ENCODE measurements at regions not wholly inside any gene's neighbourhood (a gene's known extent, or its start where the extent isn't known, plus 50 kb on each side); places are given as distances from the start of the nearest gene placed in this dataset.
"Not testable (repeated sequence)": the region's sequence is repeated elsewhere in the genome, so short reads cannot be mapped to it uniquely, and the experiment has no call there.

DNA sequence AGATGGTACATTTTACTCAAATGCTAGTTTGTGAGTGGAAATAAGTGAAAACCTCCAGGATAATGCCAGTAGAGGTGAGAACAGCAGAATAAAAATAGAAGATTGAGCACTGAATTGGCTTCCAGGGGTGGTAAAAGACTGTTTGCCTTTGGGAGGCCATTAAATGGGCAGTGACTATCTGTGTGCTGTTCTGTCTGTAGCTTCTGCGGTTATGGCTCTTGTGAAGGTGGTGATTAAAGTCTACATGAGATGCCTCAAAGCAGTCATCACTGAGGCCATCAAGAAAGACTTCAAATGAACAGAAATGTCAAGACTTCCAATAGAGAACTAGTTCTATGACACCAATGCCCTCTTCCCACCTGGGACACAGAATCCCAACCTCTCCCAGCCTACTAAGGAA lies 108.8 kb downstream of the EFHB start:
- no peak for DNase-seq

DNA sequence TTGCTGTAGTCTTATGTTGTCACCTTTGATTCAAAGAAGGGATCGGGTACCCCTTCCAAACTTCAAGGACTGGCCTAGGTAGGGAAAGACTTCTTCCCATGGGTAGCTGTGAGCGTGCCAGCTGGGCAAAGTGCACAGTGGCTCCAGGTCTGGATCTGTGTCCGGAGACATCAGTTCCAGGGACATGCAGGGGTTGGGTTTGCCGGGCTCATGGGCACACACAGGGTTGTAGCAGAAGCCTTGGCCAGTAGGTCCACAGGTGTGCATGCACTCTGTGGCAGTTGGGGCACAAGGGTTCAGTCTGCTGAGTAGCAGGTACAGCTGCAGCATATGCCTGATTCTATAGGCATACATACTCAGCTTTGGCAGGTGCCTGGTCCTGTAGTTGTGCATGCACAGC lies 111.2 kb downstream of the EFHB start:
- no peak for DNase-seq

DNA sequence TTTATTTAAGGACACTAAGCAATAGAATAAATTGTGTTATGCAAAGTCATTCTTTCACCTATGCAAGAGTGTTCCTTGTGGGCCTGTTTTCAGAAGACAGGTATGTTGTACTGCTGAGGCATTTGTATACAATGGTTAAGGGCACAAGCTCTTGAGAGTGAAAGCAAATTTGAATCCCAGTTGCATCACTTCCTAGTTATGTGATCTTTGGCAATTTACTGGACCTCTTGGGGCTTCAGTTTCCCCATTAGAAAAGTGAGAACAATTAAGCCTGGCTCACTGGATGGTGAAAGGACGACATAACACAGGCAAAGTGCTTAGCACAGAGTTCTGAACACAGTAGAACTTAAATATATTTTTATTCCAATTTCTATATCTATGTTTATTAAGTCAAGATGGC lies 117.4 kb downstream of the EFHB start:
- peak; percentile 36 for DNase-seq

DNA sequence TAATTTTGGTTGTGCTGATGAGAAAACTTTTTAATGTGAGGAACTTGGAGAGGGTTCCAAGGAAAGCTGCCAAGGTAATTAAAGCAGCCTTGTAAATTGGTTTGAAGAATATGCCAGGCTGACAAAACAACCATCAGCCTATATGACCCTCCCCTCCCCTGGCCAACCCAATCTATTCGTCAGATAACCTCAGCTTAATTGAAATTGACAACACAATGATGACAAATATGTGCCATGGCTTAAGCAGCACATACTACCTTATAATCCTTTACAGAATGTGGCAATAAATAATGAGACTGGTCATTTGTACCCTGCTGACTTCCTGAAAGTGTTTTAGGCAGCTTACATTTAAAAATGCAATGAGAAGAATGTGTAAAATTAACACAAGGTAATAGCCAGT lies 118.2 kb downstream of the EFHB start:
- no peak for DNase-seq

DNA sequence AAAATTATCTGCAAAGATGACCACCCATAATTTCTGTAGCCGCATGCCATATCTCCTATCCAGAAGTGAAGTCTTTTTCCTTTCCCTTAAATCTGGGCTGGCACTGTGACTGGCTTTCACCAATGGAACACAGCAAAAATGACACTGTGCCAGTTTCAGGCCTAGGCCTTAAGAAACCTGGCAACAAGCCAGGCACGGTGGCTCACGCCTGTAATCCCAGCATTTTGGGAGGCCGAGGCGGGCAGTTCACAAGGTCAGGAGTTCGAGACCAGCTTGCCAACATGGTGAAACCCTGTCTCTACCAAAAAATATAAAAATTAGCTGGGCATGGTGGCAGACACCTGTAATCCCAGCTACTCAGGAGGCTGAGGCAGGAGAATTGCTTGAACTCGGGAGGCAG lies 120.3 kb downstream of the EFHB start:
- DNase-seq, result not testable (repeated sequence)

DNA sequence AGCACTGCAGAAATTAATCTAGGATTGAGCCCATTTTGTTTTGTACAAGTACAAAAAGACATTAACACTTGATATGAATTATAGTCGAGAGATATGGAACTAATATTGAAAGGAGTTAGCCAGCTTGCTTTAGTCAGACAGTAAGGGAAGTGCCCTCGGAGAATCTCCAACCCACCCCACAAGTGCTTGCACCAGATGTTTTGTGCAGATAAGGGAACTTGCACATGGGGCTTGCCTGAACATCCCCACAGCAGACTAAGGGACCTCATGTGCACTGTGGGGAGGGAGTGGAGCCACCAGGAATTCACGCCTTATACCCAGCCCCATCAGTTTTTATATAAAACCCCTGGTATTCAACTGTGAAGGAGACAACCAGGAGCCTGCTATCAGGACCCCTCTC lies 122.3 kb downstream of the EFHB start:
- peak; percentile 94 for DNase-seq

DNA sequence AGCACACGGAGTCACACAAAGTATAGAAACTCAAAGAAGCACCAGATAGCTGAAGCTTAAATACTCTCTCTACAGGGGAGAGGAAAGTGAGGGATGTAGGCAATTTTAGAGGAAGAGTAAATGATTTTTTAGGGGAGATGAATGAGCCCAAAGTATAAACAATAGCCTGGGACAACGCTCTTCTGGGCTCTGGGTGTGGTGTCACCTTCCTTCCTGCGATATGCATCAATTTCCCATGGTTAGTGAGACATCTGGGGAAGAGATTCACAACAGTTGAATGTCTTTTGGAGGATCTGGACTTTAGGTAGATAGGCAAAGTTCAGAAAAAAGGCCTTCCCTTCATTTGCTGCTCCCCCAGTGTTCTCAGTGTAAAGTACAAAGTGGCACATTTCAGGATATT lies 125.2 kb downstream of the EFHB start:
- DNase-seq, result no peak

DNA sequence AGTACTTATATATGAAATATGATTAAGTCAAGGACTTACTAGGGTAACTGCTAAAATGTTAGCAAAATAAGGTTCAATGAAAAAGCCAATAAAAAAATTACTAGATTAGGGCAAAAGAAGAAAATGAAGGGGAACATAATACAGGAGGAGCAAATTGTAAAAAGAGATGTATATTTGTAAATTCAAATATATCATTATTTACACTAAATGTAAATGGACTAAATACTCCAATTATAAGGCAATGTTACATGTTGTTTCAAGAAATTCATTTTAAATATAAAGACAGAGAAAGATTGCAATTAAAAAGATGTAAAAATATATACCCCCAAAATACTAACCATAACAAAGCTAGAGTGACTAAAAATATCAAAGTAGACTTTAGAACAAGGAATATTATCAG lies 134.1 kb downstream of the EFHB start:
- no peak for DNase-seq

DNA sequence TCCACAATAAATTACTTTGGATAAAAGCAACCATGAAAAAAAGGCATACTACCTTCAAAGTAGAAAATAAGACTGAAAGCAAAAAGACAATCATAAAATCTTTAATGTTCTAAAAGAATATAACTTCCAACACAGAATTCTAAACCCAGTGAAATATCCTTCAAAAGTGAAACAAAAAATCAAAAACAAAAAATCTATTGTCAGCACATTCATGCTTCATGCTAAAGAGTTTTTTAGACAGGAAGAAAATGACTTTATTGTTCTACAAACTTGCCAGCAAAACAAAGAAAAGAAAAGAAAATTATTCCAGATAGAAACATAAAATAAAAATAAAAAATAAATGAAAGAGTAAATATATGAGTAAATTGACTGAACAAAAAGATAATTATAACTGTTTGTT lies 134.9 kb downstream of the EFHB start:
- DNase-seq, result no peak

DNA sequence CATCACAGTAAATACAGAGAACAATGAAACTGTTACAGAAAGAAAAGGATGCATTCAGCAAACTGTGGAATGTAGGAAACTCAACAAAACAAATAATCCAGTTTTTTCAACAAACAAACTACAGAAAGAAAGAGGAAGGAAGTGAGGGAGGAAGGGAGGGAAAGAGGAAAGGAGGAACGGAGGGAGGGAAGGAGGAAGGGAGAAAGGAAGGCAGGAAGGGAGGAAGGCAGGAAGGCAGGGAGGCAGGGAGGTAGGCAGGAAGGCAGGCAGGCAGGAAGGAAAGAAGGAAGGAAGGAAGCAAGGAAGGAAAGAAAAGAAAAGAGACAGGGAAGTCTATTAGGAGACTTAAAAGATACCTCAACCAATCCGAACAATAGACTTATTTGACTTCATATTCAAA lies 135.7 kb downstream of the EFHB start:
- no peak for DNase-seq

DNA sequence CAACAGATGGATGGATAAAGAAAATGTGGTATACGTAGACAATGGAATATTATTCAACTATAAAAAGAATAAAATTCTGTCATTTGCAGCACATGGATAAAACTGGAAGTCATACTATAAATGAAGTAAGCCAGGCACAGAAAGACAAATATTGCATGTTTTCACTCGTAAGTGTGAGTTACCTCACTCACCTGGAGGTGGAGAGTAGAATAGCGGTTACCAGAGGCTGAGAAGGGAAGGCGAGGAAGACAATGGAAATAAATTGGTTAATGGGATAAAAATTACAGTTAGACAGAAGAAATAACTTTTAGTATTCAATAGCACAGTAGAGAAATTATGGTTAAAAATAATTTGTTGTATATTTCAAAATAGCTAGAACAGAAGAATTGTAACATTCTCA lies 141.6 kb downstream of the EFHB start:
- no peak for DNase-seq

DNA sequence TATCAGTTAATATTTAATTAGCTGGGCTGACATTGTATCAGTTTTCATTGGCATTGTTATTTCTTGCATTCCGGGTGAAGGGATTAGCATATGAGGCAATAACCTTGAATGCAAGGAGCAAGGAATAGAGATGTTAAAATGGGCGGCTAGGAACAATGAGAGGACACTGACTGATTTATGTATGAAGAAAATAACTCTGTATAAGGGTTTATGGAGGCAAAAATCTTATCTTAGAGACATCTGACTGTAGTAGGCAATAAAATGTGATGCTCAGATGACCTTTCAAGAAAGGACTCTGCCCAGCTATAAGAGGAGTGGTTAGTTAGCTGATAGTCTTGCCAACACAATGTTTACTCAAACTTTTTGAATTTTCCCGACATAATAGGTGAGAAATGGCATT lies 158.3 kb downstream of the EFHB start:
- DNase-seq, result no peak

DNA sequence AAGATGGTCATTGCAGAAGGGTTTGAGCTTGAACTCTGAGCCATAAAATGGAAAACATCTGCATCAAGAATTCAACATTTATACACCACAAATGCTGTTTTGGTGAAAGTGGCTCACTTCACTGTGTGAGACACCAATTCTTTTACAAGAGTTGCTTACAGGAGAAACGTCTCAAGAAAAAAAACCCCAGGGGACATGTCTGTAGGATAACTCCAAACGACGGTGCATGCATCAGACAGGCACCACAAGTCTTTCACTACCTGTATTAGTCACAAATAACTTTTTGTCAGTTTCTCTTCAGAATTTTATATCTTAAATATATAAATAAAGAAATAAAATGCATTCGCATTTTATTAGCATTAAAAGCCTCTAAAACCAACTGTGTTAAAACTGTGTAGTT lies 164.3 kb downstream of the EFHB start:
- no peak for DNase-seq

DNA sequence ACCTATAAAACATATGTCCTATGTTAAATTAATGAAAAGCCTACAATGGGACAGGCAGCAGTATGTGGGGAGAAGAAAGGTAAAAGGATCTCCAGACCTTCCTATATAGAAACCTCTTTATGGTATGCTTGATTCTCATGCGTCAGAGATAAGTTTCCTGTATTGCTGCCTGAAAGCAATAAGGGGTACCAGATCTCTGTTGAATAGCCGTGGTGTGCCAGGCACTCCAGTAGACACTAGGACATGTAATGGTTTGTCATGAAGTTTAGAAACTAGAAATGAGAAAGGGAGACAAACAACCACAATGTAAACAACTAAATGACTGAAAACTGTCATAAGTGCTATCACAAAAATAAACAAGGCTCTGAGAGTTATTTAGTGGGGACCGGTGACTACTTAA lies 168.1 kb downstream of the EFHB start:
- no peak for DNase-seq

DNA sequence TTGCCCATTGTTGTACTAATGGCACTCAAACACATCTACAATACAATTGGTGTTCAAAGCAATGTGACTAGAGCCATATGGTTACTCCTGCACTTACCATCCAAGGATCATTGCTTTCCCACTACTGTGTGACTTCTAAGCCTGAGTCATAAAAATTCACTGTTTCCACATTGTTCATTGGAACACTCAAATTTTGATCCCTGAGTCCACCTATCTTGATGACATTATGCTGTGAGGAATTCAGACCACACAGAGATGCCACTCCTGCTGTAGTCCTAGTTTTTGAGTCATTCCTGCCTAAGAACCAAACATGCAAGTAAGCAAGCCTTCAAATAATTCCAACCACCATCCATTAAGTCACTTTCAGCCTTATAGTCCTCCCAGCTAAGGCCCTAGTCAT lies 176.2 kb downstream of the EFHB start:
- no peak for DNase-seq

DNA sequence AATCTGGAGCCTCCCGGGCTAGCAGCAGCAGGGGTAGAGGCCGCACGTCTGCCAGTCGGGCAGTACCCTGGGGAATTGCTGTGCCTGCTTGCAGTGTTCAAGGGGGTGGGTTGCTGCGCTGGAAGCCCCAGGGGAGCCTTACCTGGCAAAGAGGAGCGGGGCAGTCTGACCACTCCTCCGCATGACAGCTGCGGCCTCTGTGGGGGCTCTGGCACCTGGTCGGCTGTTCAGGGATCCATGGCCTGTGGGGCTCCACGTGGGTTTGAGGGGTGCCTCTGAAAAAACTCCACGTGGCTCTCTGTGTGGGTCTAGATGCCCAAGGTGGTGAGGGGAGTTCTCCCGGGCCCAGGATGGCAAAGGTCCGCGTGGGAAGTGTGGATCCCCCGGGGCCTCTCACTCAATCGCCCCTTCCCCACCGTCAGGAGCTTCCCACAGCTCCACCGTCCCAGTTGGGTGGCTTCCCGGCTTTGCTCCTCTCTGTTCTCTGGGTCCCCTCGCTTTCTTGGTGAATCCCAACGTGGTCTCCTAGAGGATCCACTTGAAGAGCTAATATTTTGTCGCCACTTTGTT lies 184.5 kb downstream of the EFHB start:
- DNase-seq, result no peak

DNA sequence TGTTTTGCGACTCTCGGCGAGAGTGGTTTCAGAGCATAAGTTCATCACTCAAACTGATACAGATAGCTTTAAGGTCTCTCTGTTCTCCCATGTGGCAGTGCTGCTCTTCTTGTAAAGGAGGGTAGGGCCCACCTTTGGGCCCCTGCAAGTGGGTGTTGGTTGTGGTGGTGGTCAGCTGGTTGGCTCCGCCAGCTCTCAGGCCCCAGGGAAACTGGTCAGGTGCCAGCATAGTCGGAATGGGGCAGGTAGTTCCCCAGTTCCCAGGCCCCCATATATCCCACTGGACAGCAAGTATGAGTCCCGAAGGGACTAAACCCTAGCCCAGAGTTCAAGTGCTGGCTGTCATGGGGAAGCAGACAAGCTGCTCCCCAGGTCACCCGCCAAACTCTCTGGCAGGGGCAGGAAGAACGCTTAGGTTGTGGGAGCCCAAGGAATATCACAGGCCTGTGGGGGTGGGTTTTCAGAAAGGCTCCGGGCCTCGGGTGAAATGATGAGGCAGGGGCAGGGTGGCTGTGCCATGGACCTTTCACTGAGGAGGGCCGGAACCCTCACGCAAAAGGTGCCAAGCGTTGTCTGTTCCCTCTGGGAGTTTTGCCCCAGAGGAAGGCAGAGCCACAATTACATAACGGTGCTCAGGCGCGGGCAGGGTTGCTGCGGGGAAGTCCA lies 185.1 kb downstream of the EFHB start:
- DNase-seq, result no peak

DNA sequence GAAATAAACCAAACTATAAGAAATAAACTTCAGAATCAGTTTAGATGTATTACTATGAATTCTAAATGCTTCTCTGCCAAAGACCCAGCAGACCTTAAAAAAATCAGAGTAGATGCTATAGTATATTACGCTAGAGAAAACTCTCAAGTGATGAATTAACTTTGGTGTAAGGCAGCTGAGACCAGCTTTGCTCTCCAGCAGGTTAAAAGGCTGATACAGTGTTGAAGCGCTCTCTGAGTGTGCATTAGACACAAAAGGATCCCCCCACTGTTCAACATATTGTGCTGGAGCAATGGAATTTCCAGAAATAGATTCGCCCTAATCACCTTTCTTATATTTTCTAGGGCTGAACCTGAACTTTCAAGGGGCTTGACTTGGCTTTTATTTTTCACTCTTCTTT lies 190.0 kb downstream of the EFHB start:
- no peak for DNase-seq

DNA sequence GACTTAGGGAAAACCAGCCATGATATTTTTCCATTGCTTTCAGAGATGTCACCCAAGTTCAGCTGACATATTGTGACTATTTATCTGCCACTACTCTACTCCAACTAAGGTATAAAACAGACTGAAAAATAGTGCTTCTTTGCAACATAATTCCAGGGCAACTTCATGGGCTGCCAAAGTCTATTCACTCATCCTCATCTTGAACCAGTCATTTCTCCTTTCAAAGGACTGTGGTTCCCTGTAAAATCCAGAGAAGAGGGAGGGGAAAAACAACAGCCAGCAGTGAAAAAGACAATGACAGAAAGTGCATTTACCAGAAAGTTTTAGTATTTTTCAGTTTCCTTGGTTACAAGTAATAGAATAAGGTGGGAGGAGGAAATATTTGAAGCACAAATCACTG lies 191.1 kb downstream of the EFHB start:
- no peak for DNase-seq

DNA sequence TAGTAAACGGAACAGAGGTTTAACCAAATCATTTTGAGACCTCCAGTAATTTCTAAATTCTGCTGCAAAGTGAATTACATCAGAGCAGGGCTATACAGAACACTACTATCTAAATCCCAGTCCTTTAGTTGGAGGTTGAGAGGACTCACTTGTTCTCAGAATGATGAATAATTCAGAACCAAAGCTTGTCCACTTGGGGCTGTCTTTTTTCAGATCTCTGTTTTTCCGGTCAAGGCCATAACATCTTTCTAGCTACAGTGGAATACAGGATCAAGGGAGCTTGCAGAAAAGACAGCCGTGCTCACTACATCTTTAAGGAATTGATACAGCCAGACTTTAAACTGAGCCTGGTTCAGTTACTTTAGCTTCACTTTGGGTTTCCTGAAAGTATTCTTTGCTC lies 194.5 kb downstream of the EFHB start:
- no peak for DNase-seq

DNA sequence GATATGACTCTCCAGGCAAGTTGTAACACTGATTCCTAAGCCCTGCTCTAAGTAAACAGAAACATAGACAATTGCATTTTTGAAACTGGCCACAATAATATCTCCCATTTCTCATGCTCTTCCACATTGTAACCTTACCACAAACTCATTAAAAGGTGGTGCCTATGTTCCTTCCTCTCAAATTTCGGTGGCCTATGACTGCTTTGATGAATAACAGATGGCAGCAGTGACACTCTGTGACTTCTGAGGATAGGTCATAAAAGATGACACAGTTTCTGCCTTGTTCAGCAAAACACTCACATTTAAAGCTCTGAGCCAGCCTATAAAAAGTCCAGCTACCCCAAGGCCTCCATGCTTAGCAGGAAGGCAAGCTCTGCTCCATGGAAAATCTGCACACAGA lies 195.2 kb downstream of the EFHB start:
- DNase-seq, result no peak

DNA sequence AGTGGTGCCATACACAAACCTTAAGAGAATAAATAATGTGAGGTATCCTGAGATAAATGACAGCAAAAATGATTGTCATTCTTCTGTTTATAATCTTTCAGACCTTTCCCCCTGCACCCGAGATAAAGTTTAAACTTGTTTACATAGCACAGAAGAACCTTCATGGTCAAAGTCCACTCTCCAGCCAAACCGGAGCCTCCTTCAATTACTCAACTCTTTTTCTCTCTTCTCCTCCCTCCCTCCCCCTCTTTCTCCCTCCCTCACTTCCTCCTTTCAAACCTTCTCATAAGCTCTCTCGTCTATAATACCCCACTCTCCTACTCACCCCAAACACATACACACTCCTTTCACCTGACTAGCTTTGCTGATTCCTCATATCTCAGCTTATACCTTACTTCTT lies 198.9 kb downstream of the EFHB start:
- peak; percentile 63 for DNase-seq

DNA sequence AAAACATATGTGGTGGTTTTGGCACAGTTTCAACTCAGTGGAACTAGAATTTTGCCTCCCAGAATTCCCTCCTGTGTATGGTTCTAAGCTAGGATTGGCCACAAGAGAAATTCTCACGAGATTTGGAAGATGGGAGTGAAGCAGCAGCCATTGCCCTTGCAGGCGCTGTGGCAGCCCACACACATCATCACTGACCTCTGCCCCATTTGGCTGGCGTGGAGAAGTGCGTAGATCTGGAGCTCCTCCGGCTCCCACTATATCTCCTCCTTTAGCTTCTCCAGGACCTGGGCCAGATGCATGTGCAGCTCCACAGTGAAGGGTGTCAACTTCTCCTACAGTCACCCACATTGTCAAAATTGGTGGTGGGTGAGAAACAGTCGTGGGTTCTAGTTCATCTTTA lies 199.6 kb downstream of the EFHB start:
- DNase-seq, result peak; percentile 14

DNA sequence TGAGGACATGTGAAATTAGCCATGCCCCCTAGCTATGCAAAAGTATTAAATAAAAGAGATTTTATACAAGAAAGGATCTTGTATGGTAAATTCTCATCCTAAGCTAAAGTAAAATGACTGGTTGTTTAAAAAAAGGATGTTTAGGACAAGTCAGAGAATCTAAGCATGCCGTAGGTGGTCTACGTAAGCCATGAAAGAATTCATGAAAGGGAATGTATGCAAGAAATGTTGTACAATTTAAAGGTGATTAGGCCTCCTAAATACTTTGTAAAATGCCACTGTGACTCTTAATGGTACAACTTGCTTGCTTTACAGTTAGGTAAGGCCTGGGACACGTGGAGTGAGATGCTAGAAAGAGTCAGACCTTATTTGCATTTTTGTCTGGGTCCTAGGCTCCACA lies 209.0 kb downstream of the EFHB start:
- peak; percentile 13 for DNase-seq

DNA sequence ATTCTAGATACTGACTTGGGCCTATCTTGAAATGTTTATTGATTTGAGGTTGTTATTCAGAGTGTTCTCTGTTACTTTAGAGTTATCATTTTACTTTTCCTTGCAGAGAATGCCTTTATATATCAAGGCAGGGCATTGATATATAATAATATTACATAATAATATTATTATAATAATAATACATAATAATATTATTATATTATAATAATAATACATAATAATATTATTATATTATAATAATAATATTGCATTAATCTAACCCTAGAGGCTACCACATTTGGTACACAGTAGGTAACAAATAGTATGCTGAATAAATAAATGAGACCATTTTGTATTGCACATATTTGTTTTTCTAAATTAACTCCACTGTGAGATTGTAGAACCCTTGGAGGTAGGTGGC lies 216.3 kb downstream of the EFHB start:
- DNase-seq, result no peak

All from OCI-M1 (cell line).